H9 (cell line): ENCODE measurements at regions not wholly inside any gene's neighbourhood (a gene's known extent, or its start where the extent isn't known, plus 50 kb on each side); places are given as distances from the start of the nearest gene placed in this dataset.

Source experiments
- DNase-seq: peaks from one replicate; pipeline ENCODE4 v3.0.0-alpha.2; 2017
- H2AFZ ChIP-seq: one replicate; pipeline ENCODE4 v1.6.1; 2013; ENCODE audit warnings: mild to moderate bottlenecking, low read length, control low read depth, moderate library complexity
- H2AK5ac ChIP-seq: 2 replicates; pipeline ENCODE4 v1.6.1; 2013; ENCODE audit warnings: low read length, control low read depth, mixed read lengths; ENCODE audit not compliant: insufficient read length
- H2BK120ac ChIP-seq: one replicate; pipeline ENCODE4 v1.6.1; 2013; ENCODE audit warnings: low read depth, mild to moderate bottlenecking, low read length, control low read depth, inconsistent platforms; ENCODE audit not compliant: poor library complexity, severe bottlenecking
- H2BK12ac ChIP-seq: 2 replicates; pipeline ENCODE4 v1.6.1; 2013; ENCODE audit warnings: low read length, control low read depth, mixed read lengths, low read depth; ENCODE audit not compliant: insufficient read length
- H2BK15ac ChIP-seq: 2 replicates; pipeline ENCODE4 v1.6.1; 2013; ENCODE audit warnings: low read depth, low read length, control low read depth
- H2BK20ac ChIP-seq: one replicate; pipeline ENCODE4 v1.6.1; 2013; ENCODE audit warnings: low read depth, mild to moderate bottlenecking, low read length, control low read depth, inconsistent platforms; ENCODE audit not compliant: poor library complexity, severe bottlenecking
- H2BK5ac ChIP-seq: 2 replicates; pipeline ENCODE4 v1.6.1; 2013; ENCODE audit warnings: low read length, control low read depth, mixed read lengths; ENCODE audit not compliant: insufficient read length
- H3K14ac ChIP-seq: 2 replicates; pipeline ENCODE4 v1.6.1; 2013; ENCODE audit warnings: low read length, control low read depth; ENCODE audit not compliant: insufficient read depth
- H3K18ac ChIP-seq: 2 replicates; pipeline ENCODE4 v1.6.1; 2013; ENCODE audit warnings: low read depth, mild to moderate bottlenecking, mixed read lengths, low read length, control low read depth; ENCODE audit not compliant: insufficient read length
- H3K23ac ChIP-seq: 2 replicates; pipeline ENCODE4 v1.6.1; 2013; ENCODE audit warnings: low read length, control low read depth, mixed read lengths, low read depth; ENCODE audit not compliant: insufficient read length
- H3K23me2 ChIP-seq: 2 replicates; pipeline ENCODE4 v1.6.1; 2013; ENCODE audit warnings: low read depth, mild to moderate bottlenecking, mixed read lengths, low read length, control low read depth; ENCODE audit not compliant: insufficient read length, poor library complexity, severe bottlenecking
- H3K27ac ChIP-seq: 2 replicates; pipeline ENCODE4 v1.5.1; 2013; ENCODE audit warnings: low read length, control low read depth, mixed read lengths, low read depth; ENCODE audit not compliant: insufficient read length
- H3K27me3 ChIP-seq: 2 replicates; pipeline ENCODE4 v1.6.1; 2013; ENCODE audit warnings: low read length, control low read depth, inconsistent platforms; ENCODE audit not compliant: insufficient read depth
- H3K4ac ChIP-seq: 2 replicates; pipeline ENCODE4 v1.6.1; 2013; ENCODE audit warnings: low read depth, mild to moderate bottlenecking, control low read depth, inconsistent platforms, low read length, moderate library complexity
- H3K4me1 ChIP-seq: 2 replicates; pipeline ENCODE4 v1.6.1; 2013; ENCODE audit warnings: low read length, control low read depth, inconsistent platforms; ENCODE audit not compliant: insufficient read depth
- H3K4me2 ChIP-seq: 2 replicates; pipeline ENCODE4 v1.6.1; 2013; ENCODE audit warnings: low read length, control low read depth, mixed read lengths; ENCODE audit not compliant: insufficient read length, insufficient read depth
- H3K56ac ChIP-seq: 2 replicates; pipeline ENCODE4 v1.6.1; 2013; ENCODE audit warnings: low read depth, mild to moderate bottlenecking, mixed read lengths, low read length, control low read depth; ENCODE audit not compliant: insufficient read length
- H3K79me1 ChIP-seq: 2 replicates; pipeline ENCODE4 v1.6.1; 2013; ENCODE audit warnings: low read depth, mild to moderate bottlenecking, moderate library complexity, low read length, control low read depth, inconsistent platforms; ENCODE audit not compliant: insufficient read depth, poor library complexity, severe bottlenecking
- H3K79me2 ChIP-seq: 2 replicates; pipeline ENCODE4 v1.6.1; 2013; ENCODE audit warnings: low read length, control low read depth, inconsistent platforms; ENCODE audit not compliant: insufficient read depth
- H3K9ac ChIP-seq: 2 replicates; pipeline ENCODE4 v1.6.1; 2013; ENCODE audit warnings: low read length, control low read depth, mixed read lengths; ENCODE audit not compliant: insufficient read length; ENCODE audit errors: extremely low read depth
- H3K9me3 ChIP-seq: one replicate; pipeline ENCODE4 v1.6.1; 2013; ENCODE audit warnings: low read depth, low read length, inconsistent platforms; ENCODE audit not compliant: control insufficient read depth
- H3T11ph ChIP-seq: one replicate; pipeline ENCODE4 v1.6.1; 2013; ENCODE audit warnings: mild to moderate bottlenecking, low read length, control low read depth, inconsistent platforms
- H4K20me1 ChIP-seq: one replicate; pipeline ENCODE4 v1.6.1; 2013; ENCODE audit not compliant: control insufficient read depth, insufficient read length, insufficient read depth
- H4K5ac ChIP-seq: 2 replicates; pipeline ENCODE4 v1.6.1; 2013; ENCODE audit warnings: low read depth, mild to moderate bottlenecking, mixed read lengths, low read length, control low read depth; ENCODE audit not compliant: insufficient read length
- H4K8ac ChIP-seq: replicated peaks from 2 replicates; pipeline ENCODE4 v1.6.1; 2013; ENCODE audit warnings: low read length, control low read depth, mixed read lengths, low read depth; ENCODE audit not compliant: insufficient read length
- H4K91ac ChIP-seq: 2 replicates; pipeline ENCODE4 v1.6.1; 2013; ENCODE audit warnings: low read depth, mild to moderate bottlenecking, moderate library complexity, mixed read lengths, low read length, control low read depth; ENCODE audit not compliant: insufficient read length
- H3K27ac Mint-ChIP-seq, 3 experiments: 2 replicates in 2 of 3; 3 replicates in 1 of 3; pipeline ENCODE4 v1.8.0; 2020 to 2021; ENCODE audit warnings: mixed read lengths in 3 of 3, mild to moderate bottlenecking in 1 of 3, moderate library complexity in 1 of 3
- H3K27me3 Mint-ChIP-seq: 2 replicates; pipeline ENCODE4 v1.8.0; 2021; ENCODE audit warnings: low read depth, mild to moderate bottlenecking, moderate library complexity, mixed read lengths
- H3K36me3 Mint-ChIP-seq, 3 experiments: 2 replicates in 2 of 3; 3 replicates in 1 of 3; pipeline ENCODE4 v1.8.0; 2020 to 2021; ENCODE audit warnings: low read depth in 3 of 3, mixed read lengths in 3 of 3; ENCODE audit not compliant: insufficient read depth in 1 of 3
- H3K4me1 Mint-ChIP-seq, 2 experiments: 2 replicates each; pipeline ENCODE4 v1.8.0; 2020; ENCODE audit warnings: mixed read lengths in 2 of 2
- H3K4me3 Mint-ChIP-seq, 2 experiments: 2 replicates in 1 of 2; 3 replicates in 1 of 2; pipeline ENCODE4 v1.8.0; 2020 to 2021; ENCODE audit warnings: mild to moderate bottlenecking in 2 of 2, mixed read lengths in 2 of 2, moderate library complexity in 1 of 2
- H3K9me3 Mint-ChIP-seq, 2 experiments: 2 replicates in 1 of 2; 3 replicates in 1 of 2; pipeline ENCODE4 v1.8.0; 2020; ENCODE audit warnings: mild to moderate bottlenecking in 2 of 2, mixed read lengths in 2 of 2, moderate library complexity in 1 of 2
- CTCF ChIP-seq: fragments of 200-600 bp; sonication (generic); conservative IDR thresholded peaks from 3 replicates; pipeline ENCODE4 v1.8.0; 2021; ENCODE audit warnings: antibody characterized with exemption, mild to moderate bottlenecking
- WGBS: extraction: QIAGEN DNeasy Blood & Tissue Kit; methylation state at CpG from one replicate; pipeline ENCODE4 v1.1.7; 2013; ENCODE audit warnings: missing lambda C conversion rate, low lambda C conversion rate, mixed read lengths; ENCODE audit not compliant: insufficient read length; ENCODE audit errors: extremely low coverage; 5-methylcytosine and 5-hydroxymethylcytosine counted together

- Histone ChIP-seq H2AFZ (no peak overlapping the region), H2AK5ac (no peak overlapping the region), H3K27ac (no peak overlapping the region), H4K20me1 (no peaks in the 10 kb centered on the region), H3T11ph (no peak overlapping the region), H4K5ac (no peak overlapping the region), H3K27me3 (no peaks in the 10 kb centered on the region), H3K79me1 (no peaks in the 10 kb centered on the region), H3K14ac (no peak overlapping the region), H2BK20ac (no peak overlapping the region), H3K23me2 (no peaks in the 10 kb centered on the region), H2BK120ac (no peak overlapping the region), H3K4ac (no peak overlapping the region), H2BK5ac (no peak overlapping the region), H3K9me3 (no peaks in the 10 kb centered on the region), H4K91ac (no peak overlapping the region), H3K4me2 (no peak overlapping the region), H4K8ac (no peak overlapping the region), H2BK12ac (no peak overlapping the region), H3K79me2 (no peaks in the 10 kb centered on the region), H3K9ac (no peak overlapping the region), H3K18ac (no peak overlapping the region), H3K23ac (no peak overlapping the region), H3K56ac (no peak overlapping the region), H2BK15ac (no peak overlapping the region), H3K4me1 (no peaks in the 10 kb centered on the region)
- Mint-ChIP-seq H3K9me3 (peaks cover 9 to 11% of the 10 kb centered on the region in 2 experiments; a peak in 4 of 5 replicates), H3K36me3 (peaks cover 1 to 13% (median 2%) of the 10 kb centered on the region in 3 experiments; a peak in 6 of 7 replicates), H3K4me1 (peaks cover 4 to 39% of the 10 kb centered on the region in 2 experiments), H3K27me3 (peaks cover 10% of the 10 kb centered on the region), H3K27ac (no peak overlapping the region), H3K4me3 (no peak overlapping the region)
- WGBS: no CpG with 5 or more reads among the region's 21 CpGs
- TF ChIP-seq CTCF: no peak
- no peak for DNase-seq
Observed at GRCh38 chr17:36885771-36886377, 51.4 kb upstream of the LHX1 start.
